GM23338 (cell line): ENCODE measurements at regions not wholly inside any gene's neighbourhood (a gene's known extent, or its start where the extent isn't known, plus 50 kb on each side); places are given as distances from the start of the nearest gene placed in this dataset.

Source experiments
- CREB1 ChIP-seq: fragments of 250-450 bp; sonication (Bioruptor Pico); IDR thresholded peaks from 2 replicates; pipeline ENCODE4 v1.5.0; 2020; ENCODE audit warnings: low read depth, mild to moderate bottlenecking, moderate library complexity
- EZH2 ChIP-seq: fragments of 200-600 bp; sonication (generic); IDR thresholded peaks from one replicate; pipeline ENCODE4 v1.8.0; 2017; ENCODE audit warnings: antibody characterized with exemption, mild to moderate bottlenecking, low read depth; ENCODE audit not compliant: unreplicated experiment
- EZH2phosphoT487 ChIP-seq: fragments of 200-600 bp; sonication (generic); IDR thresholded peaks from one replicate; pipeline ENCODE4 v1.8.1; 2018; ENCODE audit warnings: antibody characterized with exemption; ENCODE audit not compliant: unreplicated experiment
- JUNB ChIP-seq: IDR thresholded peaks from one replicate; pipeline ENCODE4 v1.6.1; 2016; ENCODE audit warnings: antibody characterized with exemption; ENCODE audit not compliant: unreplicated experiment
- NANOG ChIP-seq: IDR thresholded peaks from 2 replicates; pipeline ENCODE4 v1.6.1; 2016; ENCODE audit warnings: antibody characterized with exemption, borderline replicate concordance
- POLR2AphosphoS5 ChIP-seq: IDR thresholded peaks from 2 replicates; pipeline ENCODE4 v1.6.1; 2016; ENCODE audit warnings: antibody characterized with exemption, low read depth
- REST ChIP-seq: IDR thresholded peaks from one replicate; pipeline ENCODE4 v1.6.1; 2018; ENCODE audit warnings: antibody characterized with exemption; ENCODE audit not compliant: unreplicated experiment
- STAT1 ChIP-seq: IDR thresholded peaks from one replicate; pipeline ENCODE4 v1.6.1; 2016; ENCODE audit warnings: antibody characterized with exemption; ENCODE audit not compliant: unreplicated experiment
- ZNF114 ChIP-seq: fragments of 250-450 bp; sonication (Bioruptor Pico); IDR thresholded peaks from 2 replicates; pipeline ENCODE4 v1.5.0; 2020; ENCODE audit warnings: mild to moderate bottlenecking, moderate library complexity
- ZNF331 ChIP-seq: fragments of 250-450 bp; sonication (Bioruptor Pico); IDR thresholded peaks from 2 replicates; pipeline ENCODE4 v1.5.0; 2020; ENCODE audit warnings: low read depth, mild to moderate bottlenecking, moderate library complexity
- ZNF462 ChIP-seq: fragments of 250-450 bp; sonication (Bioruptor Pico); IDR thresholded peaks from 2 replicates; pipeline ENCODE4 v1.5.0; 2020; ENCODE audit warnings: mild to moderate bottlenecking, moderate library complexity
- TF ChIP-seq, protein P1 (sequence below), 2 experiments: fragments of 200-600 bp in 1 of 2; sonication (generic) in 1 of 2; conservative IDR thresholded peaks; 2 replicates each; pipeline versions ENCODE4 v1.5.1 to v1.6.1; 2016 to 2017; ENCODE audit warnings: antibody characterized with exemption in 2 of 2, low read depth in 2 of 2, mild to moderate bottlenecking in 2 of 2, moderate library complexity in 1 of 2
- TF ChIP-seq, protein P2 (sequence below): IDR thresholded peaks from 2 replicates; pipeline ENCODE4 v1.6.1; 2016; ENCODE audit warnings: antibody characterized with exemption

- TF ChIP-seq, protein P1, sequence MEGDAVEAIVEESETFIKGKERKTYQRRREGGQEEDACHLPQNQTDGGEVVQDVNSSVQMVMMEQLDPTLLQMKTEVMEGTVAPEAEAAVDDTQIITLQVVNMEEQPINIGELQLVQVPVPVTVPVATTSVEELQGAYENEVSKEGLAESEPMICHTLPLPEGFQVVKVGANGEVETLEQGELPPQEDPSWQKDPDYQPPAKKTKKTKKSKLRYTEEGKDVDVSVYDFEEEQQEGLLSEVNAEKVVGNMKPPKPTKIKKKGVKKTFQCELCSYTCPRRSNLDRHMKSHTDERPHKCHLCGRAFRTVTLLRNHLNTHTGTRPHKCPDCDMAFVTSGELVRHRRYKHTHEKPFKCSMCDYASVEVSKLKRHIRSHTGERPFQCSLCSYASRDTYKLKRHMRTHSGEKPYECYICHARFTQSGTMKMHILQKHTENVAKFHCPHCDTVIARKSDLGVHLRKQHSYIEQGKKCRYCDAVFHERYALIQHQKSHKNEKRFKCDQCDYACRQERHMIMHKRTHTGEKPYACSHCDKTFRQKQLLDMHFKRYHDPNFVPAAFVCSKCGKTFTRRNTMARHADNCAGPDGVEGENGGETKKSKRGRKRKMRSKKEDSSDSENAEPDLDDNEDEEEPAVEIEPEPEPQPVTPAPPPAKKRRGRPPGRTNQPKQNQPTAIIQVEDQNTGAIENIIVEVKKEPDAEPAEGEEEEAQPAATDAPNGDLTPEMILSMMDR (conservative IDR thresholded peaks at IDR 0.05; ENCODE audit: low read depth in 2 of 2): no peak
- TF ChIP-seq EZH2: no peak
- TF ChIP-seq POLR2AphosphoS5: no peak
- no peak for TF ChIP-seq JUNB
- no peak for TF ChIP-seq ZNF331
- TF ChIP-seq REST: no peak
- TF ChIP-seq CREB1 (CRISPR knock-in tag): no peak
- TF ChIP-seq EZH2phosphoT487: no peak
- TF ChIP-seq, protein P2, sequence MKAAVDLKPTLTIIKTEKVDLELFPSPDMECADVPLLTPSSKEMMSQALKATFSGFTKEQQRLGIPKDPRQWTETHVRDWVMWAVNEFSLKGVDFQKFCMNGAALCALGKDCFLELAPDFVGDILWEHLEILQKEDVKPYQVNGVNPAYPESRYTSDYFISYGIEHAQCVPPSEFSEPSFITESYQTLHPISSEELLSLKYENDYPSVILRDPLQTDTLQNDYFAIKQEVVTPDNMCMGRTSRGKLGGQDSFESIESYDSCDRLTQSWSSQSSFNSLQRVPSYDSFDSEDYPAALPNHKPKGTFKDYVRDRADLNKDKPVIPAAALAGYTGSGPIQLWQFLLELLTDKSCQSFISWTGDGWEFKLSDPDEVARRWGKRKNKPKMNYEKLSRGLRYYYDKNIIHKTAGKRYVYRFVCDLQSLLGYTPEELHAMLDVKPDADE: no peak
- no peak for TF ChIP-seq ZNF114 (CRISPR knock-in tag)
- no peak for TF ChIP-seq NANOG
- TF ChIP-seq STAT1: no peak
- no peak for TF ChIP-seq ZNF462 (CRISPR knock-in tag)
Observed at GRCh38 chr2:128692895-128693742, 374.5 kb upstream of the HS6ST1 start.
